ENCODE measurements at regions not wholly inside any gene's neighbourhood (a gene's known extent, or its start where the extent isn't known, plus 50 kb on each side); places are given as distances from the start of the nearest gene placed in this dataset.
"Not testable (repeated sequence)": the region's sequence is repeated elsewhere in the genome, so short reads cannot be mapped to it uniquely, and the experiment has no call there.

GRCh38 chr12:8332373-8332772 lies 105.0 kb upstream of the FAM90A1 start:
- TF ChIP-seq KLF10 (CRISPR knock-in tag; IDR thresholded peaks at IDR 0.05); CBX3 (IDR thresholded peaks at IDR 0.05; ENCODE audit: borderline replicate concordance in 1 of 2, low read length in 2 of 2); PHF21A (IDR thresholded peaks at IDR 0.05; ENCODE audit: borderline replicate concordance, low read depth); POLR2A (conservative IDR thresholded peaks at IDR 0.05): not testable (repeated sequence)
